ENCODE measurements at regions not wholly inside any gene's neighbourhood (a gene's known extent, or its start where the extent isn't known, plus 50 kb on each side); places are given as distances from the start of the nearest gene placed in this dataset.

DNA sequence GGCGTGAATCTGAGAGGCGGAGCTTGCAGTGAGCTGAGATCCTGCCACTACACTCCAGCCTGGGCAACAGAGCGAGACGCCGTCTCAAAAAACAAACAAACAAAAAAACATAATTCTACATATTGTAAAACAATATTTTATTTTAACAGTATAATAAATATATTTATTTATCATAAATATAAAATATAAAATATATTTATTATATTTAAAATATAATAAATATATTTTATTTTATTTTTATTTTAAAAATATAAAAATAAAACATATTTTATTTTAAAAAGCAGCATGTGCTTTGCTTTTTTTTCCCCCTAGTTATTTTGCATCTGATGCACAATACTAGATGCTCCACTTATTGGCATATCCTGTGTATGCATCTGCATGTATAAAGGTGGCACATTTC lies 1634.6 kb upstream of the PCDH20 start:
- no peak overlapping the region for H3K4me2 ChIP-seq (ENCODE audit: insufficient read depth, low read length)
- H3K4me1 ChIP-seq (ENCODE audit: insufficient read depth, low read length): no peaks in the 10 kb centered on the region
- TF ChIP-seq, protein P1, sequence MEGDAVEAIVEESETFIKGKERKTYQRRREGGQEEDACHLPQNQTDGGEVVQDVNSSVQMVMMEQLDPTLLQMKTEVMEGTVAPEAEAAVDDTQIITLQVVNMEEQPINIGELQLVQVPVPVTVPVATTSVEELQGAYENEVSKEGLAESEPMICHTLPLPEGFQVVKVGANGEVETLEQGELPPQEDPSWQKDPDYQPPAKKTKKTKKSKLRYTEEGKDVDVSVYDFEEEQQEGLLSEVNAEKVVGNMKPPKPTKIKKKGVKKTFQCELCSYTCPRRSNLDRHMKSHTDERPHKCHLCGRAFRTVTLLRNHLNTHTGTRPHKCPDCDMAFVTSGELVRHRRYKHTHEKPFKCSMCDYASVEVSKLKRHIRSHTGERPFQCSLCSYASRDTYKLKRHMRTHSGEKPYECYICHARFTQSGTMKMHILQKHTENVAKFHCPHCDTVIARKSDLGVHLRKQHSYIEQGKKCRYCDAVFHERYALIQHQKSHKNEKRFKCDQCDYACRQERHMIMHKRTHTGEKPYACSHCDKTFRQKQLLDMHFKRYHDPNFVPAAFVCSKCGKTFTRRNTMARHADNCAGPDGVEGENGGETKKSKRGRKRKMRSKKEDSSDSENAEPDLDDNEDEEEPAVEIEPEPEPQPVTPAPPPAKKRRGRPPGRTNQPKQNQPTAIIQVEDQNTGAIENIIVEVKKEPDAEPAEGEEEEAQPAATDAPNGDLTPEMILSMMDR (IDR thresholded peaks at IDR 0.05; ENCODE audit: extremely low read depth, low read depth, low read length): no peak
- no peaks in the 10 kb centered on the region for H3K9me3 ChIP-seq (ENCODE audit: low read depth, low read length)
- H3K36me3 ChIP-seq (ENCODE audit: insufficient read depth, low read length): no peaks in the 10 kb centered on the region
- H3K27ac ChIP-seq (ENCODE audit: low read depth, low read length): no peak overlapping the region
- no peak overlapping the region for H3K4me3 ChIP-seq (ENCODE audit: insufficient read depth, low read length)
- no peaks in the 10 kb centered on the region for H3K79me2 ChIP-seq (ENCODE audit: insufficient read depth, low read length)
- DNase-seq (ENCODE audit: insufficient read length, low spot score, missing footprints): no peak
- no peaks in the 10 kb centered on the region for H4K20me1 ChIP-seq (ENCODE audit: insufficient read depth, low read length)
- no peaks in the 10 kb centered on the region for H3K27me3 ChIP-seq (ENCODE audit: insufficient read depth, low read length)
- H2AFZ ChIP-seq (ENCODE audit: low read length): no peak overlapping the region

DNA sequence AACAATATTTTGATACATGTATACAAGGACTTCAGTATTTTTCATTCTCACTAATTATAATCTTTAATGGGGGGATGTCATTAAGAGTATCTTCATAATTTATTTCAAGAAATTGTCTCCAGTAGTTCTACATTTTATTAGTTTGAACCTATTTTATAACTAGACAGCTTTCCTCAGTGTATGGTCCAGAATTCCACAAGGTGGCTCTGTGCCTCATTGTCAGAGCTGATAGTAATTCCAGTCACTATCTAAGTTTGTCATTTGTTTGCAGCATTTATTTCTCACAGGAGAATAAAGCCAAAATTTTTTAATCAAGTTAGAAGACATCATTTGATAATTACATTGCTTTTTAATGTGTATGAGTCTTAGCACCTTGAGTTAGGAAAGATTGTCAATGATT lies 1633.0 kb upstream of the PCDH20 start:
- Histone ChIP-seq H2AFZ (ENCODE audit: low read length) (no peak overlapping the region), H3K4me1 (ENCODE audit: insufficient read depth, low read length) (no peaks in the 10 kb centered on the region), H3K4me2 (ENCODE audit: insufficient read depth, low read length) (no peak overlapping the region), H3K27me3 (ENCODE audit: insufficient read depth, low read length) (no peaks in the 10 kb centered on the region), H4K20me1 (ENCODE audit: insufficient read depth, low read length) (no peaks in the 10 kb centered on the region), H3K36me3 (ENCODE audit: insufficient read depth, low read length) (no peaks in the 10 kb centered on the region), H3K4me3 (ENCODE audit: insufficient read depth, low read length) (no peak overlapping the region), H3K27ac (ENCODE audit: low read depth, low read length) (no peak overlapping the region), H3K79me2 (ENCODE audit: insufficient read depth, low read length) (no peaks in the 10 kb centered on the region), H3K9me3 (ENCODE audit: low read depth, low read length) (no peaks in the 10 kb centered on the region)
- TF ChIP-seq, protein P1 (IDR thresholded peaks at IDR 0.05; ENCODE audit: extremely low read depth, low read depth, low read length): peak; percentile 8
- no peak for DNase-seq (ENCODE audit: insufficient read length, low spot score, missing footprints)

DNA sequence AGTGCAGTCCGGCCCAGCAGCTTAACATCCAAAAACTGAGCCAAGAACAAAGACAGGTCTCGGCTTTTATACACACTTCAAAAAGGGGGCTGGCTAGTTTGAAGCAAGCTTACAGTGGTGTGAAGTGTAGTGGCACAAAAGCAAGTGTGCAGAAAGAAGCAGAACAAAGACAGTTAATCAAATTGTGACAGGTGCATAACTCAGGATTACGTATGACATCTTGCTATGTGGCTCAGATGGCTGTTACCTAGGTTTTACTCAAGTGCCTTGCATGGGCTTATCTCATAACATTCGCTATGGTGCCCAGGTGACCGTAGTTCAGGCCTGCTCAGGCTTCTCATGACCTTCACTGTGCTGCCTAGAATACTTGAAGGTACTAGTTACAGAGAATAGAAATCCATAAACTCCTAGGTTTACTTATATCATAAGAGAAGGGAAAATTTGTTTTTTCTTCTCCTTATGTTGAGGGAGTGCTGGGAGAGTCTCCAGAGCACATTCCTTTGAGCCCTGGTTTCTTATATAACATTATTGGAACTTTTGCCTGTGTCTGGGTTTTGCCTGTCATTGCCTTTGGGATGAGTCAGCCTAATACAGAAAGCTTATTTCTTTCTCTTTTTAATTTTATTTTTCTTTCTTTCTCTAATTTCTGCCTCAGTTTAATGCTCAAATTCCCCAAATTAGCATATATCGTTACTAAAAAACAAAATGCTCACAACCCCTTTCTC lies 1629.1 kb upstream of the PCDH20 start:
- no peak overlapping the region for H3K27ac ChIP-seq (ENCODE audit: low read depth, low read length)
- no peaks in the 10 kb centered on the region for H3K36me3 ChIP-seq (ENCODE audit: insufficient read depth, low read length)
- TF ChIP-seq, protein P1 (IDR thresholded peaks at IDR 0.05; ENCODE audit: extremely low read depth, low read depth, low read length): no peak
- no peak overlapping the region for H2AFZ ChIP-seq (ENCODE audit: low read length)
- H3K4me2 ChIP-seq (ENCODE audit: insufficient read depth, low read length): no peak overlapping the region
- H3K9me3 ChIP-seq (ENCODE audit: low read depth, low read length): no peaks in the 10 kb centered on the region
- no peak for DNase-seq (ENCODE audit: insufficient read length, low spot score, missing footprints)
- no peaks in the 10 kb centered on the region for H3K4me1 ChIP-seq (ENCODE audit: insufficient read depth, low read length)
- H3K4me3 ChIP-seq (ENCODE audit: insufficient read depth, low read length): no peak overlapping the region
- no peaks in the 10 kb centered on the region for H3K79me2 ChIP-seq (ENCODE audit: insufficient read depth, low read length)
- H4K20me1 ChIP-seq (ENCODE audit: insufficient read depth, low read length): no peaks in the 10 kb centered on the region
- H3K27me3 ChIP-seq (ENCODE audit: insufficient read depth, low read length): no peaks in the 10 kb centered on the region

DNA sequence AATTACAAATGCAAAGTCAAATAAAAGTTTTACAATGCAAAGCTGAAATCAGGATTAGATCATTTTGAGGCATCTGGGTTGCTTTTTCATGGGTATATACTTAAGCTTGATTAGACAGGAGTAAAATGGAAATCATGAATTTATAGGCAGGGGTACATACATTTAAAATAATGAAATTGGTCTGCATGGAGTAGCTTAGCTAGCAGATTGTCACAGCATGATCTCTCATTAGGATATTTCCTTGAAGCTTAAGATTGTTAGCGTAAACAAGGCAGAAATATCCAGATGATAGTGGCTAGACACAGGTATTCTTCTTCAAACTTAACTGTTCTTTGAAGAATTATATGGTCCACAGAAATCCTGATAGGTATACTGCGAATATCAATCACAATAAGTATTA lies 1627.0 kb upstream of the PCDH20 start:
- H3K27me3 ChIP-seq (ENCODE audit: insufficient read depth, low read length): no peaks in the 10 kb centered on the region
- no peak overlapping the region for H2AFZ ChIP-seq (ENCODE audit: low read length)
- H3K4me1 ChIP-seq (ENCODE audit: insufficient read depth, low read length): no peaks in the 10 kb centered on the region
- no peaks in the 10 kb centered on the region for H4K20me1 ChIP-seq (ENCODE audit: insufficient read depth, low read length)
- no peaks in the 10 kb centered on the region for H3K9me3 ChIP-seq (ENCODE audit: low read depth, low read length)
- H3K27ac ChIP-seq (ENCODE audit: low read depth, low read length): no peak overlapping the region
- H3K36me3 ChIP-seq (ENCODE audit: insufficient read depth, low read length): no peaks in the 10 kb centered on the region
- H3K4me3 ChIP-seq (ENCODE audit: insufficient read depth, low read length): no peak overlapping the region
- DNase-seq (ENCODE audit: insufficient read length, low spot score, missing footprints): no peak
- H3K4me2 ChIP-seq (ENCODE audit: insufficient read depth, low read length): no peak overlapping the region
- TF ChIP-seq, protein P1 (IDR thresholded peaks at IDR 0.05; ENCODE audit: extremely low read depth, low read depth, low read length): no peak
- H3K79me2 ChIP-seq (ENCODE audit: insufficient read depth, low read length): no peaks in the 10 kb centered on the region

All from osteoblast (primary cell).